NCI-H345 treated with DMSO at 0.1 percent for 48 hours (cell line): ENCODE measurements at regions not wholly inside any gene's neighbourhood (a gene's known extent, or its start where the extent isn't known, plus 50 kb on each side); places are given as distances from the start of the nearest gene placed in this dataset.
A peak's percentile ranks its signal among the peaks of the same experiment; 100 is the strongest.

ENCODE experiments used
- DNase-seq: peaks from one replicate; lab custom pipeline; 2025; ENCODE audit not compliant: unreplicated experiment; lab: John Stamatoyannopoulos, UW

DNA sequence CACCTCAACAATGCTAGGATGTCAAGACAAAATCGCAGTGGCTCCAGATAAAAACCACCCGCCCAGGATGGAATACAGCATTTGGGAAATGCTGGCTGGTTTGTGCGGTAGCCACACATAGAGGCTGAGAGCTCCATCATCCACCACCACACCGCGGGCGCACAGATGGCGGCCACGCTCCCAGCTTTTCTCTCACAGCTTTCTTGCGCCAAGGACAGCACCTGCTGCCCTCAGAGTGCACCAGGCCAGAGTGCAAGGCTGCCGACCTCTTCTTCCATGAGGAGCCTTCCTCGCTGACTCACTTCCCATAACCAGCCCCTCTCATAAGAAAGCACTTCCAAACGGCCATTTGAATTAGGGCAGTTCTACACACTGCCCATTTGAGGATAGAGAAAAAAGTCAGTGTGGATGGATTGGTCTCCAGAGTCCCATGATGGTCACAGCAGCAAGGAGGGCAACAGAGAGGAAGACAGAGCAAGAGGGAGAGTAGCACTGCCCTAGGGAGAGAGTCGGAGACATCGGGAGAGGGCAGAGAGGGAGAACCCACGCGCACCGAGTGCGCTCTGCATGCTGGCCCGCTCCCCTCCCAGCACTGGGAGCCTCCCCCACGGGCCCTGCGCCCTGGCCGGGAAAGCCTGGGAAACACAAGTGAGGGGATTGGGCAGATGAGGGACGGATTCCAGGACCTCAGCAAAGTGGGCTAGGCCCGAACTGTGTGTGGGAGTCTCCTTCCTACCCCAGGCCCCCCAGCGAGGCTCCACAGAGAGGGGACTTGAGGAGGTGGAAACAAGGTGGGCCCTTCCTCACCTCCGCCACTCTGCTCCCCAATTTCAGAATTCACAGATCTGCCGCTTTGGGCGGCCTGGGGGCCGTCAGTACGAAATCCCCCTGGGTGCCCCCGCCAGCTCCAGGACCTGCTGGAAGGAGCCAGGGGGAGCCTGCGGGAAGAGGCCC is 156.9 kb downstream of the USP12 start:
- no peak for DNase-seq

DNA sequence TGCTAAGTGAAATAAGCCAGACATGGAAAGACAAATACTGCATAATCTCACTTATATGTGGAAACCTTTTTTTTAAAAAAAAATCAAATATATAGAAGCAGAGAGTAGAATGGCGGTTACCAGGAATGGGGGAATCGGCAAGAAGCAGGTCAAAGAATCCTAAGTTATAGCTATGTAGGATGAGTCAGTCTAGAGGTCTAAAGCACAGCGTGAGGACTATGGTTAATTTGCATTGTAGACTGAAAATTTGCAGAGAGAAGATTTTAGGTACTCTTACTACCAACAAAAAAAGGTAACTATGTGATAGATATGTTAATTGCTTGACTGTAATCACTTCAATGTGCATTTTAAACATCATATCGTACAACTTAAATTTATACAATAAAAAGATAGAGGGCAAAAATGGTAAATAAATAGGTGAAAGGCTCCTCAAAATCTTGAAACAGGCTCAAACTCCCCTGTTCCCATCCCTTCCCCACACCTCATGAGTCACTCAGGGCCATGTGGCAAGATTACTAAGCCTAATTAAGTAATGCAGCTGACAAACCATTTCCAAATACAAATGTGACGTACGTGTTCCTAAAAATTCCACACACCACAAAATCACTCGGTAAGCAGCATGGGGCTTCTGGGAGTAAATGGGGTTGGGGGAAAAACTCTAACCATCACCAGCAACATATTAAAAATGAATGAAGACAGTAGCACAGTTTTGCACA is 159.0 kb downstream of the USP12 start:
- DNase-seq = no peak

DNA sequence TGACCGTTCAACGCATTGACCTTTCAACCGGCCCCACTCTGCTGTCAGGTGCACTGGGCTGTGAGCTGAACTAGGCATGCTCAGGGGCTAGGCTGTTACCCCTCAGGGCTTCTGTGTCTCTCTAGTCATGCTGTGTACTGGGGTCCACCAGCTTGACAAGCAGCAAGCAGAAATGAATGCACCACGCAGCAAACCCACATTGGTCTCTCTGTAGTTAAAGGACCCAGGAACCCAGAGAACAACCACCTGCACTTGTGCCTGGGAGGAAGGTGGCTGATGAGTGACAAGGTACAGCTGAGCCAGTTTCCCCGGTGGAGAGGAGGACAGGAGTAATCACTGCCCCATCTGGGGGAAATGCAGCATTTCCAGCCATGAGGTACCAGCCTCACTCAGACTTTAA is 159.9 kb downstream of the USP12 start:
- no peak for DNase-seq

DNA sequence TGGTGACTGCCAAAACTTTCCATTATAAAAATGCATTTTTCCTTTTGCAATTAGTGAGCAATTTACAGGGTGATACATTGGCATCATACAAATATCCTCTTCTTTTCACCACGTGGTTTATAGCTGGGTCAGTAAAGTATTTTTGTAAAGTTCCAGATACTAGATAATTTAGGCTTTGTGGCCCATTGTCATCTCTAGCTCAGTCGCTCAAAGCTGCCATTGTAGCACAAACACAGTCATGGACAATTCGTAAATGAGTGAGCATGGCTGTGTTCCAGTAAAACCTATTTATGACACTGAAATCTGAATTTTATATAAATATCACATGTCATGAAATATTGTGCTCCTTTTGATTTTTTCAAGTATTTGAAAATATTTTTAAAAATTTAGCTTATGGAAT is 162.9 kb downstream of the USP12 start:
- no peak for DNase-seq

DNA sequence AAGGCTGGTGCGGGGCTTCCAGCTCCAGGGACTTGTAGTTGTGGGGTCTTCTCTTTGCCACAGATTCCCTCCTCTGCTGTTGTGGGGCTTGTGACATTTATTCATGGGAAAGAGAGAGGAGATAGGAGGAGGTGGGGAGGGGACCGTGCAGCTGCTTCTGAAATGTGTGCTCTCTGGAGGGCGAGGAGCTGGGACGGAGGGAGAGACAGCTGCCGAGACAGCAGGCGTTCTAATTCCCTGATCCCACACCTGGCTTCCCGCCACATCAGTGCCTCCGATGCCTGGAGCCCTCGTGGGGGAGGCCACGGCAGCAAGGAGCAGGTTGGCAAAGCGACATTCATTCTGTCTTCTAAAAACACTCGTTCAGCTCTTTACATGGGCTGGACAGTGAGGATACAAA is 164.4 kb downstream of the USP12 start:
- DNase-seq = peak; percentile 29

DNA sequence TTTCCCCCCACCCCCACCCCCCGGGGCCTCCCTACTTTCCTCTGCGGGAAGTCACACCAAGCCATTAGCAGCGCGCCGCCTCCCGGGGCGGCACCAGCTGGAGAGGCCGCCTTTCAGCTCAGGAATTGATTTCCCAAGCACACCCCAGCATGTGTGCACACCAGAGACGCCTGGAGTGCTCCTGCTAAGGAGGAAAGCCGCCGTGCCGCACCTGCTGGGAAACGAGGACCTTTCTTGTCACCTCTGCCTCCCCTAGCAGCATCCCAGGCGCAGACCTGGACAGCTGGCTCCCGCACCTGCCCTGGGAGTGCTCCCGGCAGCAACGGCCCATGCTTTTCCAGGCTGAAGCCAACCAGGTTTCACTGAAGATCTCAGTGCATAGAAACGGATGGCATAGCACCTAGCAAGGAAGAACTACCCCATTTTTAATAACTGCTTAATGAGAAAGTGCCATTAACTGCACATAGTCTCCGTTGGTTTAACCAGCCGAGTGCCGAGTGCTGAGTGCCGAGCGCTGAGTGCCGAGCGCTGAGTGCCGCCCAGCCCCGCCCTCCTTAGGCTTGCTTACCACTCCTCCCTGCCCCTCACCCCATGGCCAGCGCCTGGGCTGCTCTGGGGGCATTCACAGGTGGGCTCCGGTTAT is 165.0 kb downstream of the USP12 start:
- peak; percentile 50 for DNase-seq

DNA sequence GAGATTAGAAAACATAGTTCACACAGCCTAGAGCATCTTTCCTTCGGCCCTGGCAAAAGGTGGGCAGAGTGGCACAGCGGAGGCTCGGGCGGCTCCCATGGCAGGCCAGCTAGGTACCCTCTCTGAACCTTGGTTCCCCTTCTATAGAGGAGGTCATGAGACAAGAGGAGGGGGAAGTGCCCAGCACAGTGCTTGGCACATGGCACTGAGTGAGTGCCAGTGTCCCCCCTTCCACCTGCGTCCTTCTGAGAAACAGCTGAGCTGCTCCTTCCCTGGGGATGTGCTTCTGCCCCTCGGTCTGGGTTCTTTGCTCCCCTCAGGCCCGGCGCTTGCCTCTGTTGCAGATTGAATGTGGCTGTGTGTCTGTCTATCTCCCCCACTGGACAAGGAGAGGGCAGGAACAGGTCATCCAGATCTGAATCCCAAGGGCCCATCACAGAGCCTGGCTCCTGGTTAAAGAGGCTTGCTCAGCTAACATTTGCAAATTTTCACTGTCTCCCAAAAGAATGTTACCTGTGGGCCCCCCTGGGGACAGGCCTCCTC is 165.6 kb downstream of the USP12 start:
- DNase-seq = no peak

DNA sequence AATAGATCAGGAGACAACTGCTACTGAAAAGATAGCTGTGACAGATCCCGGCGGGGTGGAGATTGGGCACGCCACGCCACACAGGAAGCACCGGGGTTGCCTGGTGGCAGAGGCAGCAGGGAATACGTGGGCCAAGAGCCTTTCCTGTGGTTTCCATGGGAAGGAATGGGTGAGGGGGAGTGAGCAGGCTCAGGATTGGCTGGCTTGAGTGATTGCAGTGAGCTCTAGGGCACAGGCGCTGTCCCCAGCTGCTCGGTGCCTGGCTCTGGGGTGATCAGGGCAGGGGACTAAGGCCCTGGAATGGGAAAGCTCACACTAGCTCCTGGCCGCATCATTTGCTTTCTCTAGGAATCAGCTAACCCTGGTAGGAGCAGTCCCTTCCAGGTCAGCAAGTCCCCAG is 166.1 kb downstream of the USP12 start:
- no peak for DNase-seq

DNA sequence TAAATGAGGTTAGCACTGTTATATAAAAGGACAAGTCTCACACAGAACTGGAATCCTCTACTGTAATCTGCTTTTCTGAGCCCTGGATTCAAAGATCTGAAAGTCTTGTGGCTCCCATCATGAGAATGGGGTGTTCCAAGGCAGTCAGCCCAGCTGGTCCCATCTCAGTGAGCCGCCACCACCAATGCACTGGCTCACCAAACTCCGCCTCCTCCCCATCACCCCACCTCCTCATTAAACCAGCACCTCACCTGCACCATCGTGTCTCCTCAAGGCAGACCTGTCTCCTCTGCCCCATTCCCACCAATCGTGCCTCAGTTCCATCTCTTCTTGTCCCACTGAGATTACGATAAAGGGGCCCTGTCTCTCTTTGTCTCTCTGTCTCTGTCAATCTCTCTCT is 166.7 kb downstream of the USP12 start:
- DNase-seq = no peak

DNA sequence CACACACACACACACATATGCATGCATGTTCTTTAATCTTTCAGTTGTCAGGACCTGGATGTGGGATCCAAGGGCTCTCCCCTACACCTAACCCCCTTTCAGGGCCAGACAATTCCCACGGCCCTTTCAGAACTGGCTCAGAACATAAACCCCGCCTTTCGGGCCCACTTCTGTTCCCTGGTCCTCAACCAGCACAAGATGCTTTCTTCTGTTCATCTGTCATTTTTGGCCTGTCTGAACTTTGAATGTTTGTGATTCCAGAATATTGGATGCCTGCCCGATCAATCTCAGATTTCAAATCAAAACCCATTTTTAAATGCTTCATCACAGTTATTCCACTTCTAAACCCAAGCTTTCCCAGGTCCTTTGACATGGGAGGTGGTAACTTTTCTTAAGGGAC is 167.3 kb downstream of the USP12 start:
- no peak for DNase-seq

DNA sequence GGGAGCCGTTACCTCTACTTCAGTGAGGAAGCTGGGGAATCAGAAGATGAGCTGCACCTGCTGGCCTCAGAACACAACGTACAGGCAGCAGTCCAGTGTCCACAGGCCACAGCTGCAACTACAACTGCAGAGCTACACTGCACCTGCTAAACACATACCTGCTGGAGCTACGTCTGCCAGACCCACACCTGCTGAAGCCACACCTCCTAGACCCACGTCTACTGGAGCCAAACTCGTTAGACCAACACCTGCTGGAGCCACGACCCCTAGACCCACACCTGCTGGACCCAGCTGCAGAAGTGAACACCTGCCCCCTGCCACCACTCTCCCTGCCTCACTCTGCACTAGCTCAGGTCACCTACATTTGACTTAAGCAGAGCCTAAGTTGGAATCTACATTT is 169.9 kb downstream of the USP12 start:
- peak; percentile 9 for DNase-seq

DNA sequence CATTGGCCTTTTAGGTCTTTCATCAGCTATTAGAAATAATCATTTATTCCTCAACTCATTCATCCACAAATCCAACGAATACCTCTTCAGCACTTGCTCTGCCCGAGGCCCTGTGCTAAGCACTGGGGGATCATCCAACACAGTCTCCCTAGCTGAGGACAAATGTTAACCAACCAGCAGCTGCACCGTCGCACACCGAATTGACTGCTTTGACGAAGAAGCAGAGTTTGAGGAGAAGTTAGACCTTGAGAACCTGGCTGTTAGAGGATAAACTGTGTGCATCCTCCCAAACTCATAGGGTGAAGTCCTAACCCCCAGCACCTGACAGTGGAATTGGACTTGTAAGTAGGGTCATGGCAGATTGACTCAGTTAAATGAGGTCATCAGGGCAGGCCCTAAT is 170.9 kb downstream of the USP12 start:
- DNase-seq = no peak

DNA sequence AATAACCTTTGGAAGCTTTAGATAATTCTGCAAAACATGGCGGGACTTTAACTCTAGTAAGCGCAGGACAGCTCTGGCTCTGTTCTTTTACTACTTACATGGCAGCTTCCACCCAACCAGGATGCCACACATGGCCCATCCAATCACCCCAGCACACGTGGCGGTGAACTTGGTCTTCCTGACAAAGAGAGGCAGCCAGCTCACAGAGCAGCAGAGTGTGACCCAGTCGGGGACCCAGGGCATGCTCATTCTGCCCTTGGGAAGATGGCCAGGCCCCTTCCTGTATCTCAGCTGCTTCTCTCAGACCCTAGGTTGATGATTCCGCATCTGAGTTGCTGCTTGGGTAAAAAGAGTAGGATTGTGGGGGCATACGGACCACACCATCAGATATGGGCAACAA is 172.1 kb downstream of the USP12 start:
- no peak for DNase-seq

DNA sequence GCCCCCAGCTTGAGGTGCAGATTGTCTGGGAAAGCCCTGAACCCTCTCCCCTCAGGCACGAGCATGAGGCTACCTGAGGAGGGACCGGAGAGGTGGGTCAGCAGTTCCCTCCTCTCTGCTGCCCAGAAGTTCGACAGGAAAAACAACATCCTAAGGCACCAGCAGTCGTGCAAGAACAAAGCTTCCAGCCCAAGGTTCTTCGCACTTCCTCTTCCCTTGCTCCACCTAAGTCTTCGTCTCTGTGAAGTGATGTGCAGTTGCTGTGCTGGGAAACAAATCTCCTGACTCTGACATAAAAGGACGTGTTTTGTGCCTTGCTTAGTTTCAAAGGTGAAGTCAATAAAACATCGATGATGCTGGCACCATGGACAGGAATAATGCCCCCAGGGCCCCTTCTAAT is 173.3 kb downstream of the USP12 start:
- no peak for DNase-seq

DNA sequence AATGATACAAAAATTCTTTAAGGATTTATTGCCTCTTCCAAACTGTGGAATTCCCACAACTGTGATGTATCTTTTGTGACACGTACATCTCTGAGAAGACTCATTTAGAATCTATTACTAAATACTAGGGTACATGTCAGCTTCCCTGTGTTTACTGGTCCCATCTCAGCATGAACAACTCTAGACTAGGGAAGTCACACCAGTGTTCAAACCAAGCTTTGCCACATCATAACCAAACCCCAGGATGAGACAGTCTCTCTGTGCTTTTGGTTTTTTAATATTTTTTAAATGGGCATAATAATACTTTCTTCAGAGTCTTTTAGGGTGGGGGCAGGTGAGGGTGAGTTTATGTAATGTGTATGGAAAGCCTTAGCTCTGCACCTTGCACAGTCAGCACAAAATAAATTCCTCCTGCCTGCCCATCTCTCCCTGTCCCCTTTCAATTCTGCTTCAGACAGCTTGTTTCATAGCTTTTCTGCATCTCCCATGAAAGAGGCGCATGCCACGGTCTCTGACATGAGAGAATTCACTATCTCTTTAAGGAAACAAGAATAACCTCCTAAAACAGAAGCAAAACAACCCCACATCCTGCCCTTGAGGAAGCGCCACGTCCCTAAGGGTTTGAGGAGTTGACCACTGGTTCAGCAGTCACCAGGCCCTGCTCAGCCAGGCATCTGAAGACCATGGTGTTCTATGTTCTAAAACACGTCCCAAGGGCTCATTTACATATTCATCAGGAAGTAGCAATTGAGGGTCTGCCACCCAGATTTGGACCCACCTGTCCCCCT is 174.5 kb downstream of the USP12 start:
- no peak for DNase-seq

DNA sequence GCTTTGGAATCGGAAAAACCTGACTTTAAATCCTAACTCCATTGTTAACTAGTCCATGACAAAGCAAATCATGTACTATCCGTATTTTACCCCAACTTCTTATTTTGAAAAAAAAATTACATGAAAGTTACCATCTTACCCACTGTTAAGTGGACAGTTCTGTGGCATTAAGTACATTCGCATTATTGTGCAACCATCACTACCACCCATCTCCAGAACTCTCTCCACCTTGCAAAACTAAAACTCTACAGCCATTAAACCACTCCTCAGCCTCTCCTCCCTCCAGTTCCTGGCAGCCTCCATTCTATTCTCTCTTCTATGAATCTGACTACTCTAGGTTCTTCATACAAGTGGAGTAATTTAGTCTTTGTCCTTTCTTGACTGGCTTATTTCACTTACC is 176.5 kb downstream of the USP12 start:
- no peak for DNase-seq

DNA sequence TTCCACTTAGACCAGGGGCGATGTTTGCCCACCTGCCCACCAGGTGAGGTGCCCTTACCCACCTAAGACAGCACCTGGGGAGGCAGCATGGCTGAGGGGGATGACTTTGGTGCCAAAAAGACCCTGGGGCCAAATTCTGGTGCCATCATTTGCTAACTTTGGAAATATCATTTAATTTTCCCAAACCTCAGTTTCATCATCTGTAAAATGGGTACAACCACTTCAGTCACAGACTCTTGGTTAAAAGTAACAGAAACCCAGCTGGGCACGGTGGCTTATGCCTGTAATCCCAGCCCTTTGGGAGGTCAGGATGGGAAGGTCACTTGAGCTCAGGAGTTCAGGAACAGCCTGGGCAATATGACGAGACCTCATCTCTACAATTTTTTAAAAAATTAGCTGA is 177.8 kb downstream of the USP12 start:
- no peak for DNase-seq

DNA sequence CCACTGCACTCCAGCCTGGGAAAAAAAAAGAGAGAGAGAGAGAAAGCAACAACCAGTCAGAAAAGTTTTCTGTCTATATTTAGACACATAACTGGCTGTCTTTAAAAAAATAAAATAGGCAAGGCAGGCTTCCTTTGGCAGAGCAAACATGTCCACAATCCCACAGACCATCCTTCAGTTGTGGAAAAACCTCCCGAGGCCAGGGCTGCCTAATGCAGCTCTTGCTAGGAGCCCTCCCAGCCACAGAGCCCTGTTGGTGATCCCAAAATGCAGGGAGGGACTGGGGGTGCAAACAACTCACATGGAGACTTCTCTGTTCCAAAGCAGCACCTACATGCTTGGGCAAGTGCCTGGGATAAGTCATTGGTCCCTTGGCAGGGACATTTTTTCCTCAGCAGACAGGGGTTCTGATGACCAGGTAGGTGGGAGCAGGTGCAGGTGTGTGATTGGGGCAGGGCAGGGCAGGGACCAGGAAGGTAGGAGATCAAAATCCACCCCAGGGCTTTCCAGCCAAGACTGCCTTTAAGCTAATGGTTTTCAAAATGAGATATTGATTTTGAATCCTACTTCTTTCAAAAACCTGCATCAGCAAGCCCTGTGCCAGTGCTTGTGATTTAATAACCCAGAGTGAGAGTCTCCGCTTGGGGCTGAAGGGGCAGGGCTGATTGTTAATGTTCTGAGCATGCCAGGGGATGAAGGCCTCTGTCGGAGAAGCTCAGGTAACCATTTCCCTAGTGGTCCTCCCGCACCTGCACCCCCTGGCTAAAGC is 178.5 kb downstream of the USP12 start:
- no peak for DNase-seq

DNA sequence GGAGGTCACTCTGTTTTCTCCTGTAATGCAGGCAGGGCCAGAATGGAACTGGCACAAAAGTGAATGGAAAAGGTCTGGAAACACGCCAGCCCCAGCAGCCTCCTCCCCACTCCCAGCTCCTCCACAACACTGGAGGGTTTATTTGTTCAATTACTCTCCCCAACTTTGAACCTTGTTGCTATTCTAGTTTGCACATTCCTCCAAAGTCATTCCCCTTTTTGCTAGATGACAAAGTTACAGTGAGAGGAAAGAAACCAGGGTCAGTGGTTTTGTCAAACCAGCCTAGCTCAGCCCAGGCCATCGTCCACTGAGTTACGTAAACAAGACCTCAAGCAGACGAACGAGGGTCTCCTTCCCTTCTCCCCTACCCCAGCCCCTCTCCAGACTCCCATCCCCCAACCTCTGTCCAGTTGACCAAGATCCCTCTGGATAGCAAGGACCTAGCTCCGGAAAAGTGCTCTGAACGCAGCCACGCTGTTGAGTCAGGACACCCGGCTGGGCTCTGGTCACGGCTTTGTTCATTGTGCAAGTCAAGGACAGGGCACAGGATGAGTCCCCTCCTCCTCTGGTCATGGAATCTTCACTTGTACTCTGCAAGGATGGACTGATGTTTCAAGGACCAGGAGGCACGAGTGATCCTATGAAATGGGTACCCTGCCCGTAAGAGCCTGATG is 180.0 kb downstream of the USP12 start:
- no peak for DNase-seq
